NCI-H1105 treated with DMSO at 0.1 percent for 48 hours (cell line): ENCODE measurements at regions not wholly inside any gene's neighbourhood (a gene's known extent, or its start where the extent isn't known, plus 50 kb on each side); places are given as distances from the start of the nearest gene placed in this dataset.

Experiments used
- DNase-seq: peaks from one replicate; lab custom pipeline; 2025; lab: John Stamatoyannopoulos, UW

DNA sequence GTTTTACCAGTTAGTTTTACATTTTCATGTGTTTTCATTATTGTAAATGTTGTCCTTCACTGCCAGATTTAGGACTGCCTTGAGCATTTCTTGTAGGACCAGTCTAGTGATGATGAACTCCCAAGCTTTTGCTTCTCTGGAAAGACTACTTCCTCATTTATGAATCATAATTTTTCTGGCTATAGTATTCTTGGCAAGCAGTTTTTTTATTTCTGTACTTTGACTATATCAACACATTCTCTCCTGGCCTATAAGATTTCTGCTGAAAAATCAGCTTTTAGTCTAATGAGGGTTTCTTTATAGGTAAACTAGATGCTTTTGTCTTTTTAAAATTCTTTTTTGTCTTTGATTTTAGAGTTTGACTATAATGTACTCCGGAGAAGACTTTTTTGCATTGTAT, 256.8 kb upstream of the GRAMD2B start:
- no peak for DNase-seq

DNA sequence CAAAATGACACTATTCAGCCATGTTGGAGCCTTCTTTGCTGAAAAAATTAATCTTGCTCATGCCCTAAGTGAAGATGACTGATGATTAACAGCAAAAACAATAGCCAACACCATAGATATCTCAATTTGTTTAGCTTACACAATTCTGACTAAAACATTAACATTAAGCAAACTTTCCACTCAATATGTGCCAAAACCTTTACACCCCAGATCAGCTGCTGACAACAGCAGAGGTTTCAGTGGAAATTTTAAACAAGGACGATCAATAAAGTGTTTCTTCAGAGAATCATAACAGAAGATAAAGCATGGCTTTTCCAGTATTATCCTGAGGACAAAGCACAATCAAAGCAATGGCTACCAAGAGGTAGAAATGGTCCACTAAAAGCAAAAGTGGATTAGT, 254.4 kb upstream of the GRAMD2B start:
- DNase-seq, result no peak

- DNase-seq, result no peak
Observed at GRCh38 chr5:126171916-126172315, 251.3 kb upstream of the GRAMD2B start.

- no peak for DNase-seq
Observed at GRCh38 chr5:126172812-126173211, 250.4 kb upstream of the GRAMD2B start.

- DNase-seq, result no peak
Observed at GRCh38 chr5:126178521-126178920, 244.7 kb upstream of the GRAMD2B start.

DNA sequence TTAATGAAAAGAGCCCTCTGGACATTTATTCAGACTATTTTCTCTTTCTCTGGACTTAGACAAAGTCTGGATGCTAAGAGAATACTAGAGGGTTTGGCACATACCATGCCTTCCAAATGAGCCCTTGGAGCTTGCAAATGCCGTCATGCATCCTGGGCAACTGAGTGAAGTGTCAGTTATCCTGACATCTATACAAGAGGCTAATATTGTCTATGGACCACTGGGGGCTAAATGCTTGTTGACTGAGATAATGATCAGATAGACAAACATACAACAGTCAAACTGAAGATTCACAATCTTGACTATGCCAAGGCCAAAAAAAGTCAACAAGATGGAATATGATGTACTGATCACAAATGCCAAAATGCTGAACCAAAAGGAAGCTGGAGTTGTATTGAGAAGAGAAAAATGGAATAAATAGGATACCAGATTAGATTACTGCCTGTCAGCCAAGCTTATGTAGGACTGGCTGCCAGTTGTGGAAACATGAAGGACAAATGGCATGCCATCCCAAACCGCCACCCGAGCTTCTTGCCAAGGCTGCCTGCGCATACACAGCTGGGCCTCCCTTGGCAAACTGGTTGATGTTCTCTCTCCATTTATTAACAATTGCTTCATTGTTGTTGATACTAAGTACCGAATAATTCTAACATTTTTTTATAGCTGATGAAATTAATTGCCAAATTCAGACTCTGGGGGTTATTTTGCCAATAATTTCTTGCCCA, 240.1 kb upstream of the GRAMD2B start:
- DNase-seq, result no peak

- no peak for DNase-seq
Observed at GRCh38 chr5:126184474-126184873, 238.7 kb upstream of the GRAMD2B start.

DNA sequence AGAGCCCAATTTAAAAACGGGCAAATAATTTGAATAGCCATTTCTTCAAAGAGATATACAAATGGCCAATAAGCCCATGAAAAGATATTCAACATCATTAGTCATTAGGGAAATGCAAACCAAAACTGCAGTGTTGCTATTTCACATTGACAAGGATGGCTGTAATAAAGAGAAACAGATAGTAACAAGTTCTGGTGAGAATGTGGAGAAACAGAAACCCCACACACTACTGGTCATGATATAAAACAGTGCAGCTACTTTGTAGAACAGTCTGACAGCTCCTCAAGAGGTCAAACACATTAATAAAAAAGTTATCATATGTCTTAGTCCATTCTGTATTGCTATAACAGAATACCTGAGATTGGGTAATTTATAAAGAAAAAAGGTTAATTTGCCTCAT, 237.0 kb upstream of the GRAMD2B start:
- no peak for DNase-seq

- DNase-seq, result no peak
Observed at GRCh38 chr5:126188804-126189203, 234.4 kb upstream of the GRAMD2B start.

DNA sequence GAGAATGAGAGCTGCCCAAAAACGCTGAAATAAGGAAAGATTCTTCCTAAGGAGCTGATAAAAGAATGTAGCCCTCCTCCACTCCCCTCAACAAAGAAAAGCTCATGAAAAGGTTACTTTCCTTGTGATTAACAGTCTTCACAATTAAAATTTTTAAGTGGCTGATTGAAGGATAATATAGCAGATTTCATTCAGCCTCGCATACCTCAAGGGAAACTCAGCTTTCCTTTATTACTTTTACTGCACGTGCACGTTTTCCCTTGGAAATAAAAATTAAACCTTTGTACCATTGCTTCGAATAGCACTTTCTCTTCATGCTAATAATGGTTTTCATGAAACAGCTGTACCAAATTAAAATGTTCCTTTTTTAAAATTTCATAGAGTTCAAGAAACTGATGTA, 234.0 kb upstream of the GRAMD2B start:
- DNase-seq, result no peak

- no peak for DNase-seq
Observed at GRCh38 chr5:126189862-126190261, 233.3 kb upstream of the GRAMD2B start.

- DNase-seq, result no peak
Observed at GRCh38 chr5:126192226-126192625, 231.0 kb upstream of the GRAMD2B start.

- DNase-seq, result no peak
Observed at GRCh38 chr5:126195410-126196100, 227.7 kb upstream of the GRAMD2B start.

DNA sequence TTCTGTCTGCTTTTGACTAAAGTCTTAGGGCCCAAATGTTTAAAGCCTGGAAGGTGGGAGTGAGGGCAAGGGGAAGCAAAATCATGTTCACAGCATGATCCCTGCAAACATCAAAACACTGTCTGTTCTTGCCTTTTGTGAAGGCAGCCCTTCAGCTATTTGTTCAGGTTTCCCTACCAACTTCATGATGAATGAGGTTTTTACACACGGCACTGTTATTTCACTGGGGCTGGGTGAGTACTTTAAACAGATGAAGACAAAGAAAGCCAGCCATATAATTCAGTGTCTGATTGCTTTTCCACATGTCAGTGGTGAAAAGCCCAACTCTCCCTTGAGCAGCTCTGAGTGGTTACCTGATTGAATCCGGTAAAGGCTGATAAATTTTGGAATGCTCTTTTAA, 224.7 kb upstream of the GRAMD2B start:
- no peak for DNase-seq

DNA sequence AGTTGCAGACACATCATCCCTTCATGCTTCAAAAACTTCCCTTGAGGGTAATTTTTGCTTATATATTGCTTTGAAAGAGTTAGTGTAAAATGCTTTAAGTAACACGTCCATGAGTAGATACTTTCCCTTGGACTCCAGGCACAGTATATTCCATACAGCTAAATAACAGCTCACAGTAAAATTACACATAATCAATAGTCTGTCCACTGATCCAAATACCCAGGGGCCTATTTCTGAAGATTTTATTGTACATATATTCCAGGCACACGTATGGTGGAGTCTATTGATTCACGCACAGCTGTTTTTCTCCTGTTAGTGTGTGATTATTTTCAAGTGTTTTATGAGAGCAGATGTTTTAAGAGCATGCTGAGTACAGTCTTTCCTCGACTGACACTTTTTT, 223.7 kb upstream of the GRAMD2B start:
- DNase-seq, result no peak

GRCh38 chr5:126208691-126209090, 214.5 kb upstream of the GRAMD2B start:
- no peak for DNase-seq

DNA sequence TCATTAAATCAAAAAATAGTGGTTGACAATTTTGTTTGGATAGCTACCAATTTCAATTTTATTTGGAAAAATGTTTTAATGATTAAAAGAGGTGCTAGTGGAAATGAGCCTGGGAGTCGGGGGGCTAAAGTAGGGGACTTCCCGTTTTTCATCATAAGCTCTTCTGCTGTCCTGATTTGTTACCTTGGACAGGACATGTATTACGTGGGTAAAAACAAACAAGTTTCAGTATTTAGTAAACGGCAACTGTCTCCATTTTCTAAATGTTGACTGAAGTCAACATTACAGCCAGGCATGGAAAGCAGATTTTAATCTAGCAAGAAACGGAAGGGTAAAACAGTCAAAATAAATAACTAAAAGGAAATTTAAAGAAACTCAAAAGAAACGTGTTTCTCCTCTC, 212.3 kb upstream of the GRAMD2B start:
- no peak for DNase-seq

- DNase-seq, result no peak
Observed at GRCh38 chr5:126219616-126220015, 203.6 kb upstream of the GRAMD2B start.

- DNase-seq, result no peak
Observed at GRCh38 chr5:126220725-126221124, 202.5 kb upstream of the GRAMD2B start.

GRCh38 chr5:126228934-126229333, 194.3 kb upstream of the GRAMD2B start:
- no peak for DNase-seq

GRCh38 chr5:126233256-126233655, 190.0 kb upstream of the GRAMD2B start:
- DNase-seq, result no peak

DNA sequence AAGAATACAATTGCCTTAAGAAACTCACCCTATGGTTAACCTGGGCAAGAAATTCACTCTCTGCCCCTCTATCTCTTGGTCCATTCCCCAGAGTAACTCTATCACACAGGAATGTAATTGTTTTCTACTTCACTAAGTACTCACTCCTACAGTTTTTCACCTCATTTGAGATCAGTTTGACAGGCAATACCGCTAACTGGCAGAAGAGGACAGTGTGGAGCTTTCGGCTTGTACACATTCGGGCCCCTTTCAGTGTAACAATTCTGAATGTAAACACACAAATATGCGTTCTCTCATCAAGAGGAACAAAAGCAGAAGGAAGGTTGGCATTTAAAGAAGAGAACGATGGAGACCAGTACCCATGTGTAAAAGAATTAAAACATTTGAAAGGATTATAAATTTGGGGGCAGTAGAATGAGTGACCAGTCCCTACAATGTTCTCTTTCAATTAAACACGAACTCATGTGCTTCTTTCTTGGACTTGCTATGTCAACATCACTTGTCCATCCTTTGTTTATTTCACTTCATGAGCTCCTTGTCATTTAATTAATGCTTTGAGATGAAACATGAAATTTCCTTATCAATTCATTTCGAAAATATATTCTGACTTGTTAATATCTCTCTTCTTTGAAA, 188.5 kb upstream of the GRAMD2B start:
- no peak for DNase-seq

DNA sequence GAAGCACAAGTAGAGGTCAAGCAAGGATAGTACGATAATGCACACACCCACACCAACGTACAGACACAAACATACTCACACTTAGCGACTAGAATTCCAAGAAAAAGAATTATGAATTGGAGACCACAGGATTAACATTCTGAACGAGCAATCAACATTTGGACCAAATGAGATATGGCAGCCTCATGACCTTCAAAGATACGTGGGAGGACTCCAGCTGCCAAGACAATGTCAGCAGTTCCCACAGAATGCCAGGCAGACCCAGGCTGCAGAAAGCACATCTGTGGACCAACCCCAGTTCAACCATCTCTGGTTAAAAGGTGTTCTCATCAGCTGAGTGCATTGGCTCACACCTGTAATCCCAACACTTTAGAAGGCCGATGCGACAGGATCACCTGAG, 187.6 kb upstream of the GRAMD2B start:
- DNase-seq, result no peak
